HEK293 (cell line): ENCODE measurements at regions not wholly inside any gene's neighbourhood (a gene's known extent, or its start where the extent isn't known, plus 50 kb on each side); places are given as distances from the start of the nearest gene placed in this dataset.

Source experiments
- CTCF ChIA-PET: fragments of 350-600 bp; formaldehyde crosslinking; extraction: SDS; loops from one replicate; lab custom pipeline; 2021; ENCODE audit warnings: antibody characterized with exemption; lab: Yijun Ruan, JAX
- POLR2A ChIA-PET: fragments of 300-600 bp; formaldehyde crosslinking; extraction: SDS; loops from one replicate; lab custom pipeline; 2020; ENCODE audit warnings: antibody characterized with exemption, inconsistent platforms; lab: Yijun Ruan, JAX
- H3K27ac ChIP-seq: fragments of 200-500 bp; sonication (Bioruptor generic); 2 replicates; pipeline ENCODE4 v1.5.1; 2014; ENCODE audit warnings: low read depth, low read length, control low read depth, inconsistent platforms; ENCODE audit errors: extremely low read depth
- H3K36me3 ChIP-seq, 2 experiments: fragments of 200-500 bp in 1 of 2; sonication (Bioruptor generic) in 1 of 2; 1 replicate in 1 of 2; 2 replicates in 1 of 2; pipeline ENCODE4 v1.5.1; 2014 to 2017; ENCODE audit warnings: inconsistent platforms in 2 of 2, low read length in 2 of 2; ENCODE audit not compliant: control insufficient read depth in 2 of 2, insufficient read depth in 1 of 2
- H3K4me1 ChIP-seq: fragments of 200-500 bp; sonication (Bioruptor generic); 2 replicates; pipeline ENCODE4 v1.5.1; 2014; ENCODE audit warnings: mild to moderate bottlenecking, low read length, inconsistent platforms; ENCODE audit not compliant: control insufficient read depth, insufficient read depth
- H3K4me3 ChIP-seq: 2 replicates; pipeline ENCODE4 v1.5.1; 2011; ENCODE audit warnings: low read depth, mild to moderate bottlenecking, control low read depth, low read length, moderate library complexity
- H3K9me3 ChIP-seq: fragments of 200-500 bp; sonication (Bioruptor generic); 2 replicates; pipeline ENCODE4 v1.5.1; 2014; ENCODE audit warnings: low read depth, low read length, inconsistent platforms; ENCODE audit not compliant: control insufficient read depth, insufficient read depth
- BCL11B ChIP-seq: fragments of 450-650 bp; formaldehyde crosslinking; IDR thresholded peaks from 2 replicates; pipeline ENCODE4 v1.5.1; 2016; ENCODE audit warnings: low read depth, missing biosample characterization, missing genetic modification characterization
- BCL6B ChIP-seq: fragments of 450-650 bp; formaldehyde crosslinking; IDR thresholded peaks from 2 replicates; pipeline ENCODE4 v1.5.1; 2017; ENCODE audit warnings: missing biosample characterization, missing genetic modification characterization
- KLF1 ChIP-seq: fragments of 450-650 bp; formaldehyde crosslinking; IDR thresholded peaks from 2 replicates; pipeline ENCODE4 v1.5.1; 2016; ENCODE audit warnings: missing biosample characterization, missing genetic modification characterization
- KLF17 ChIP-seq: fragments of 450-650 bp; formaldehyde crosslinking; IDR thresholded peaks from 2 replicates; pipeline ENCODE4 v1.5.1; 2016; ENCODE audit warnings: missing biosample characterization, missing genetic modification characterization
- MEIS1 ChIP-seq: sonication (generic); formaldehyde crosslinking; IDR thresholded peaks from 2 replicates; pipeline ENCODE4 v1.8.1; 2022; ENCODE audit warnings: missing genetic modification reagents, mild to moderate bottlenecking, borderline replicate concordance
- SP3 ChIP-seq: fragments of 450-650 bp; formaldehyde crosslinking; IDR thresholded peaks from 2 replicates; pipeline ENCODE4 v1.5.1; 2016; ENCODE audit warnings: missing biosample characterization, missing genetic modification characterization
- TCF7L2 ChIP-seq: IDR thresholded peaks from 2 replicates; pipeline ENCODE4 v1.6.1; 2011; ENCODE audit warnings: low read depth, mild to moderate bottlenecking, inconsistent platforms, low read length, moderate library complexity, borderline replicate concordance
- ZBTB17 ChIP-seq: fragments of 450-650 bp; formaldehyde crosslinking; IDR thresholded peaks from 2 replicates; pipeline ENCODE4 v1.5.1; 2016; ENCODE audit warnings: missing biosample characterization, missing genetic modification characterization
- ZBTB26 ChIP-seq: fragments of 450-650 bp; formaldehyde crosslinking; optimal IDR thresholded peaks from 2 replicates; pipeline ENCODE3; 2016; ENCODE audit warnings: missing biosample characterization, mild to moderate bottlenecking, missing genetic modification characterization
- ZNF24 ChIP-seq: fragments of 450-650 bp; formaldehyde crosslinking; IDR thresholded peaks from 2 replicates; pipeline ENCODE4 v1.5.1; 2016; ENCODE audit warnings: missing biosample characterization, missing genetic modification characterization
- ZNF362 ChIP-seq: fragments of 450-650 bp; formaldehyde crosslinking; IDR thresholded peaks from 2 replicates; pipeline ENCODE4 v1.5.1; 2016; ENCODE audit warnings: missing biosample characterization, missing genetic modification characterization
- ZNF501 ChIP-seq: fragments of 450-650 bp; formaldehyde crosslinking; IDR thresholded peaks from 2 replicates; pipeline ENCODE4 v1.5.1; 2016; ENCODE audit warnings: missing biosample characterization, missing genetic modification characterization
- ZNF518A ChIP-seq: fragments of 450-650 bp; formaldehyde crosslinking; conservative IDR thresholded peaks from 2 replicates; pipeline ENCODE4 v1.5.1; 2016; ENCODE audit warnings: low read depth, missing biosample characterization, missing genetic modification characterization
- ZNF558 ChIP-seq: fragments of 450-650 bp; formaldehyde crosslinking; IDR thresholded peaks from 2 replicates; pipeline ENCODE4 v1.5.1; 2016; ENCODE audit warnings: missing biosample characterization, missing genetic modification characterization
- ZNF830 ChIP-seq: fragments of 450-650 bp; IDR thresholded peaks from 2 replicates; pipeline ENCODE4 v1.5.0; 2018; ENCODE audit warnings: missing biosample characterization, missing genetic modification characterization, low read depth, mild to moderate bottlenecking, moderate library complexity
- ZSCAN5A ChIP-seq: fragments of 450-650 bp; formaldehyde crosslinking; IDR thresholded peaks from 2 replicates; pipeline ENCODE4 v1.5.1; 2016; ENCODE audit warnings: missing biosample characterization, missing genetic modification characterization

- TF ChIP-seq MEIS1 (no peak), SP3 (tag by site-specific recombination) (no peak), BCL6B (tag by site-specific recombination) (no peak), ZNF518A (no peak), KLF17 (tag by site-specific recombination) (no peak), ZNF558 (tag by site-specific recombination) (no peak), ZNF362 (tag by site-specific recombination) (no peak)
These were observed 108.6 kb upstream of the IRX2 start (continued) for GRCh38 chr5:2860101-2860500.

GRCh38 chr5:2857837-2858236 lies 106.4 kb upstream of the IRX2 start:
- no peak overlapping the region for H3K4me3 ChIP-seq
- no peaks in the 10 kb centered on the region for H3K36me3 ChIP-seq
- no peaks in the 10 kb centered on the region; the same call in 1 of the 2 replicates for H3K9me3 ChIP-seq
- no peaks in the 10 kb centered on the region for H3K4me1 ChIP-seq
- ChIA-PET CTCF (no interaction called here), POLR2A (no interaction called here)
- no peak overlapping the region for H3K27ac ChIP-seq
- TF ChIP-seq ZBTB26 (tag by site-specific recombination) (no peak), ZNF362 (tag by site-specific recombination) (no peak), BCL6B (tag by site-specific recombination) (no peak), BCL11B (no peak), ZNF24 (tag by site-specific recombination) (no peak), KLF17 (tag by site-specific recombination) (no peak), KLF1 (no peak), ZNF501 (no peak), ZSCAN5A (tag by site-specific recombination) (no peak), ZBTB17 (tag by site-specific recombination) (no peak), TCF7L2 (no peak), ZNF830 (no peak)
